HCT116 (cell line): ENCODE measurements at regions not wholly inside any gene's neighbourhood (a gene's known extent, or its start where the extent isn't known, plus 50 kb on each side); places are given as distances from the start of the nearest gene placed in this dataset.

Source experiments
- ATAC-seq: fragments of 200-7000 bp; cut with Tn5 transposase; 2 replicates; pipeline ENCODE4 v1.9.1; 2020; ENCODE audit warnings: mild to moderate bottlenecking, moderate library complexity
- BruUV-seq: library from RNA; stranded (reverse); fragments of 400-500 nt; replicated peaks from 2 replicates; lab custom pipeline; 2021; lab: Mats Ljungman, UMichigan
- CTCF ChIA-PET: fragments of 300-600 bp; sonication (Branson Sonifier 250); formaldehyde crosslinking; loops from one replicate; lab custom pipeline; 2021; ENCODE audit warnings: antibody characterized with exemption; lab: Charles Lee
- POLR2A ChIA-PET: fragments of 300-600, 350-600 bp; sonication (Branson Sonifier 250); formaldehyde crosslinking; loops from one replicate; lab custom pipeline; 2021; ENCODE audit warnings: antibody characterized with exemption; lab: Charles Lee
- RAD21 ChIA-PET, 2 experiments: fragments of 300-600 bp; sonication (Branson Sonifier 250); formaldehyde crosslinking; loops; one replicate each; lab custom pipeline; 2023; ENCODE audit warnings: low total read pairs in 2 of 2; ENCODE audit not compliant: uncharacterized antibody in 2 of 2, unreplicated experiment in 2 of 2, low non-redundant PET in 1 of 2; lab: Charles Lee
- DNase-seq: peaks from one replicate; pipeline ENCODE4 v3.0.0-alpha.2; 2010; ENCODE audit warnings: low read depth, low spot score
- H2AFZ ChIP-seq: fragments of 200-600 bp; shearing (Covaris generic), sonication (generic); 2 replicates; pipeline ENCODE4 v1.6.1; 2017; ENCODE audit warnings: low read depth, mixed run types, mixed read lengths, antibody characterized with exemption, low read length; ENCODE audit not compliant: poor library complexity, severe bottlenecking
- H3K27ac ChIP-seq: 2 replicates; pipeline ENCODE4 v1.5.1; 2012; ENCODE audit warnings: low read depth, low read length
- H3K27me3 ChIP-seq: fragments of 200-600 bp; sonication (generic); 2 replicates; pipeline ENCODE4 v1.6.1; 2016; ENCODE audit warnings: mixed run types, low read length, mixed read lengths; ENCODE audit not compliant: insufficient read depth
- H3K36me3 ChIP-seq, 2 experiments: fragments of 200-500 bp in 1 of 2; fragments of 200-600 bp in 1 of 2; sonication (Bioruptor generic) in 1 of 2; sonication (generic) in 1 of 2; 2 replicates each; pipeline versions ENCODE4 v1.5.1 to v1.6.1; 2014 to 2016; ENCODE audit warnings: low read length in 2 of 2, inconsistent platforms in 1 of 2, mixed read lengths in 1 of 2, mixed run types in 1 of 2; ENCODE audit not compliant: insufficient read depth in 2 of 2, control insufficient read depth in 1 of 2
- H3K4me1 ChIP-seq, 2 experiments: fragments of 200-600 bp in 1 of 2; sonication (generic) in 1 of 2; 2 replicates each; pipeline versions ENCODE4 v1.5.1 to v1.6.1; 2012 to 2017; ENCODE audit warnings: low read length in 2 of 2, inconsistent platforms in 1 of 2, mild to moderate bottlenecking in 1 of 2, mixed read lengths in 1 of 2, mixed run types in 1 of 2, moderate library complexity in 1 of 2; ENCODE audit not compliant: insufficient read depth in 2 of 2, control insufficient read depth in 1 of 2
- H3K4me2 ChIP-seq: fragments of 200-600 bp; sonication (generic); 2 replicates; pipeline ENCODE4 v1.6.1; 2017; ENCODE audit warnings: mixed run types, low read length, mixed read lengths
- H3K4me3 ChIP-seq, 2 experiments: fragments of 200-600 bp in 1 of 2; sonication (generic) in 1 of 2; replicated peaks in 1 of 2; 2 replicates each; pipeline ENCODE4 v1.5.1; 2011 to 2016; ENCODE audit warnings: low read length in 2 of 2, control low read depth in 1 of 2, low read depth in 1 of 2, mild to moderate bottlenecking in 1 of 2, mixed read lengths in 1 of 2, mixed run types in 1 of 2
- H3K79me2 ChIP-seq: fragments of 200-600 bp; sonication (generic); 2 replicates; pipeline ENCODE4 v1.6.1; 2017; ENCODE audit warnings: mild to moderate bottlenecking, mixed run types, low read length, moderate library complexity, mixed read lengths; ENCODE audit not compliant: insufficient read depth
- H3K9ac ChIP-seq: fragments of 200-600 bp; sonication (generic); 2 replicates; pipeline ENCODE4 v1.6.1; 2016; ENCODE audit warnings: low read length, mixed read lengths
- H3K9me2 ChIP-seq: fragments of 200-600 bp; sonication (generic), shearing (Covaris generic); 2 replicates; pipeline ENCODE4 v1.6.1; 2017; ENCODE audit warnings: mixed run types, mild to moderate bottlenecking, moderate library complexity; ENCODE audit not compliant: insufficient read depth
- H3K9me3 ChIP-seq, 2 experiments: fragments of 200-500 bp in 1 of 2; fragments of 200-600 bp in 1 of 2; sonication (Bioruptor generic) in 1 of 2; sonication (generic) in 1 of 2; 2 replicates each; pipeline ENCODE4 v1.6.1; 2014 to 2017; ENCODE audit warnings: low read length in 2 of 2, mixed read lengths in 2 of 2, inconsistent platforms in 1 of 2, low read depth in 1 of 2, mild to moderate bottlenecking in 1 of 2, mixed run types in 1 of 2, moderate library complexity in 1 of 2; ENCODE audit not compliant: control insufficient read depth in 1 of 2, insufficient read depth in 1 of 2
- H4K20me1 ChIP-seq: fragments of 200-600 bp; sonication (generic), shearing (Covaris generic); 2 replicates; pipeline ENCODE4 v1.6.1; 2017; ENCODE audit warnings: mixed run types, mild to moderate bottlenecking, moderate library complexity; ENCODE audit not compliant: insufficient read depth
- CTCF ChIP-seq, 3 experiments: fragments of 200-600 bp in 1 of 3; sonication (generic) in 1 of 3; IDR thresholded peaks in 2 of 3; conservative IDR thresholded peaks in 1 of 3; 2 replicates each; pipeline ENCODE4 v1.5.1; 2012 to 2017; ENCODE audit warnings: low read depth in 2 of 3, low read length in 2 of 3, antibody characterized with exemption in 1 of 3, borderline replicate concordance in 1 of 3, control low read depth in 1 of 3, mild to moderate bottlenecking in 1 of 3, mixed read lengths in 1 of 3, mixed run types in 1 of 3, moderate library complexity in 1 of 3; ENCODE audit not compliant: insufficient read depth in 1 of 3
- EZH2phosphoT487 ChIP-seq: fragments of 200-600 bp; IDR thresholded peaks from 2 replicates; pipeline ENCODE4 v1.6.1; 2018; ENCODE audit warnings: antibody characterized with exemption, borderline replicate concordance
- JUND ChIP-seq: IDR thresholded peaks from 2 replicates; pipeline ENCODE4 v1.6.1; 2012
- MAX ChIP-seq: IDR thresholded peaks from 2 replicates; pipeline ENCODE4 v1.6.1; 2012
- RAD21 ChIP-seq: IDR thresholded peaks from 2 replicates; pipeline ENCODE4 v1.6.1; 2012; ENCODE audit warnings: low read depth, mild to moderate bottlenecking
- intact Hi-C: fragments of 100-400 bp; cut with micrococcal nuclease; formaldehyde crosslinking; loops from 2 replicates; pipeline ENCODE4 v1.10.0; 2022

- Histone ChIP-seq H4K20me1 (no peaks in the 10 kb centered on the region), H3K9ac (no peak overlapping the region), H3K36me3 (no peaks in the 10 kb centered on the region), H3K9me3 (no peaks in the 10 kb centered on the region), H2AFZ (peak overlapping the region; percentile 27), H3K4me3 (no peak overlapping the region), H3K27me3 (no peaks in the 10 kb centered on the region), H3K27ac (no peak overlapping the region), H3K4me2 (no peak overlapping the region), H3K79me2 (no peaks in the 10 kb centered on the region), H3K9me2 (no peaks in the 10 kb centered on the region), H3K4me1 (no peaks in the 10 kb centered on the region)
- TF ChIP-seq CTCF (IDR thresholded peaks at IDR 0.05 in 2 of 3, conservative IDR thresholded peaks at IDR 0.05 in 1 of 3; ENCODE audit: borderline replicate concordance in 1 of 3, insufficient read depth in 1 of 3, low read depth in 2 of 3, low read length in 2 of 3) (peak; percentile 81 to 94 (median 83)), EZH2phosphoT487 (no peak), RAD21 (peak; percentile 97), JUND (no peak), MAX (no peak)
- ChIA-PET POLR2A (interaction anchor here (0.5 kb wide), 1 partner anchor 76 kb away, joined by 3 read pairs; no protein-coding TSS in a partner anchor), CTCF (interaction anchor here (0.7 to 4.5 kb wide), 8 partner anchors 9 to 345 kb away, joined by 3 to 27 read pairs (median 4); no protein-coding TSS in a partner anchor), RAD21 (interaction anchor here (0.5 to 1.2 kb wide), 4 partner anchors 37 to 189 kb away, joined by 3 to 4 read pairs (median 4); no protein-coding TSS in a partner anchor)
- ATAC-seq (peak; percentile 92), DNase-seq (peak; percentile 24)
- intact Hi-C loops, result loop anchor here (1.0 kb wide), 2 partner anchors 166 to 188 kb away; no protein-coding TSS in a partner anchor
- no TSS peak for BruUV-seq
Measured at GRCh38 chr1:9455487-9456234, 83.6 kb upstream of the SLC25A33 start.
